ENCODE measurements at regions not wholly inside any gene's neighbourhood (a gene's known extent, or its start where the extent isn't known, plus 50 kb on each side); places are given as distances from the start of the nearest gene placed in this dataset.

DNA sequence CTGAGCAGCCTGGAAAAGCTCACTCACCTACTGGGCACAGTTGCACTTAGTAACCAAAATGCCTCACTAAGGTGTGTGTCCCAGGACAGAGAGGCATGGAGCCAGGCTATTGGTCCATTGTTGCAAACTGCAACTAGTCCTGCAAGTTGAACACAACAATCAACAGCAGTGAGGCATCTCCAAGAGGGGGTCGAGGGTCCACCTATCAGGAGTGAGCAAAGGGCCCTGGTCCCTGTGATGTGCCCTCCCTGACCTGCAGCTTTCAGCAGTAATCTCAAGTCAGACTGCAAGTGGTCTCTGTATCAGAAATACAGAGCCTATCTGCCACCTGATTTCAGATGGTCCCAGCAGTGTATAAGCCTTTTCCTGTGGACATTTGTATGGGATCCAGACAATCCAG, 50.2 kb upstream of the TGM3 start:
- no peak overlapping the region for H3K9ac ChIP-seq (ENCODE audit: low read length)
- H4K20me1 ChIP-seq (ENCODE audit: insufficient read depth): no peaks in the 10 kb centered on the region
- H2AFZ ChIP-seq (ENCODE audit: low read depth, low read length): no peak overlapping the region
- no peak overlapping the region for H3K4me2 ChIP-seq (ENCODE audit: low read length)
- H3K4me3 ChIP-seq (ENCODE audit: low read length): no peak overlapping the region
- H3K27me3 ChIP-seq (ENCODE audit: insufficient read depth, low read depth, low read length): no peaks in the 10 kb centered on the region
- H3K27ac ChIP-seq (ENCODE audit: low read length): no peak overlapping the region
- H3K9me3 ChIP-seq (ENCODE audit: low read length): no peaks in the 10 kb centered on the region
- H3K9me2 ChIP-seq (ENCODE audit: insufficient read depth, low read length): no peaks in the 10 kb centered on the region
- TF ChIP-seq, protein P1, sequence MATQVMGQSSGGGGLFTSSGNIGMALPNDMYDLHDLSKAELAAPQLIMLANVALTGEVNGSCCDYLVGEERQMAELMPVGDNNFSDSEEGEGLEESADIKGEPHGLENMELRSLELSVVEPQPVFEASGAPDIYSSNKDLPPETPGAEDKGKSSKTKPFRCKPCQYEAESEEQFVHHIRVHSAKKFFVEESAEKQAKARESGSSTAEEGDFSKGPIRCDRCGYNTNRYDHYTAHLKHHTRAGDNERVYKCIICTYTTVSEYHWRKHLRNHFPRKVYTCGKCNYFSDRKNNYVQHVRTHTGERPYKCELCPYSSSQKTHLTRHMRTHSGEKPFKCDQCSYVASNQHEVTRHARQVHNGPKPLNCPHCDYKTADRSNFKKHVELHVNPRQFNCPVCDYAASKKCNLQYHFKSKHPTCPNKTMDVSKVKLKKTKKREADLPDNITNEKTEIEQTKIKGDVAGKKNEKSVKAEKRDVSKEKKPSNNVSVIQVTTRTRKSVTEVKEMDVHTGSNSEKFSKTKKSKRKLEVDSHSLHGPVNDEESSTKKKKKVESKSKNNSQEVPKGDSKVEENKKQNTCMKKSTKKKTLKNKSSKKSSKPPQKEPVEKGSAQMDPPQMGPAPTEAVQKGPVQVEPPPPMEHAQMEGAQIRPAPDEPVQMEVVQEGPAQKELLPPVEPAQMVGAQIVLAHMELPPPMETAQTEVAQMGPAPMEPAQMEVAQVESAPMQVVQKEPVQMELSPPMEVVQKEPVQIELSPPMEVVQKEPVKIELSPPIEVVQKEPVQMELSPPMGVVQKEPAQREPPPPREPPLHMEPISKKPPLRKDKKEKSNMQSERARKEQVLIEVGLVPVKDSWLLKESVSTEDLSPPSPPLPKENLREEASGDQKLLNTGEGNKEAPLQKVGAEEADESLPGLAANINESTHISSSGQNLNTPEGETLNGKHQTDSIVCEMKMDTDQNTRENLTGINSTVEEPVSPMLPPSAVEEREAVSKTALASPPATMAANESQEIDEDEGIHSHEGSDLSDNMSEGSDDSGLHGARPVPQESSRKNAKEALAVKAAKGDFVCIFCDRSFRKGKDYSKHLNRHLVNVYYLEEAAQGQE (IDR thresholded peaks at IDR 0.05; ENCODE audit: borderline replicate concordance): no peak
- no peak for TF ChIP-seq MXI1 (conservative IDR thresholded peaks at IDR 0.05; ENCODE audit: poor library complexity, severe bottlenecking)
- no peak for TF ChIP-seq RAD21 (conservative IDR thresholded peaks at IDR 0.05)
- TF ChIP-seq POLR2AphosphoS5 (IDR thresholded peaks at IDR 0.05): no peak
- TF ChIP-seq EP300 (conservative IDR thresholded peaks at IDR 0.05; ENCODE audit: poor library complexity, severe bottlenecking): no peak
- no peak for TF ChIP-seq TAF1 (IDR thresholded peaks at IDR 0.05; ENCODE audit: low read depth)
- no peak for TF ChIP-seq SMC3 (conservative IDR thresholded peaks at IDR 0.05; ENCODE audit: poor library complexity)
- TF ChIP-seq, protein P2, sequence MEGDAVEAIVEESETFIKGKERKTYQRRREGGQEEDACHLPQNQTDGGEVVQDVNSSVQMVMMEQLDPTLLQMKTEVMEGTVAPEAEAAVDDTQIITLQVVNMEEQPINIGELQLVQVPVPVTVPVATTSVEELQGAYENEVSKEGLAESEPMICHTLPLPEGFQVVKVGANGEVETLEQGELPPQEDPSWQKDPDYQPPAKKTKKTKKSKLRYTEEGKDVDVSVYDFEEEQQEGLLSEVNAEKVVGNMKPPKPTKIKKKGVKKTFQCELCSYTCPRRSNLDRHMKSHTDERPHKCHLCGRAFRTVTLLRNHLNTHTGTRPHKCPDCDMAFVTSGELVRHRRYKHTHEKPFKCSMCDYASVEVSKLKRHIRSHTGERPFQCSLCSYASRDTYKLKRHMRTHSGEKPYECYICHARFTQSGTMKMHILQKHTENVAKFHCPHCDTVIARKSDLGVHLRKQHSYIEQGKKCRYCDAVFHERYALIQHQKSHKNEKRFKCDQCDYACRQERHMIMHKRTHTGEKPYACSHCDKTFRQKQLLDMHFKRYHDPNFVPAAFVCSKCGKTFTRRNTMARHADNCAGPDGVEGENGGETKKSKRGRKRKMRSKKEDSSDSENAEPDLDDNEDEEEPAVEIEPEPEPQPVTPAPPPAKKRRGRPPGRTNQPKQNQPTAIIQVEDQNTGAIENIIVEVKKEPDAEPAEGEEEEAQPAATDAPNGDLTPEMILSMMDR (IDR thresholded peaks at IDR 0.05; ENCODE audit: poor library complexity, severe bottlenecking): no peak
- no peak for TF ChIP-seq EZH2 (IDR thresholded peaks at IDR 0.05; ENCODE audit: borderline replicate concordance, insufficient read depth, low read length, poor library complexity, severe bottlenecking)
- no peaks in the 10 kb centered on the region for H3F3A ChIP-seq (ENCODE audit: insufficient read depth, low read length, poor library complexity, severe bottlenecking)
- no peaks in the 10 kb centered on the region for H3K36me3 ChIP-seq (ENCODE audit: insufficient read depth, low read length)
- H3K79me2 ChIP-seq (replicated peaks; ENCODE audit: insufficient read depth, low read length): no peaks in the 10 kb centered on the region

Measured in neural cell (in vitro differentiated cells).